Vagina (tissue), 2 donors: ENCODE measurements at regions not wholly inside any gene's neighbourhood (a gene's known extent, or its start where the extent isn't known, plus 50 kb on each side); places are given as distances from the start of the nearest gene placed in this dataset.

Experiments used
- CTCF ChIP-seq, 3 experiments: fragments of 450-650 bp in 2 of 3; fragments of 200-600 bp in 1 of 3; sonication (generic) in 1 of 3; IDR thresholded peaks; one replicate each; pipeline ENCODE4 v1.5.1; 2017 to 2019; ENCODE audit warnings: antibody characterized with exemption in 3 of 3, mild to moderate bottlenecking in 2 of 3, moderate library complexity in 2 of 3
- POLR2AphosphoS5 ChIP-seq, 2 donors: sonication (generic); formaldehyde crosslinking; IDR thresholded peaks; one replicate each; pipeline ENCODE4 v1.9.0; 2017; ENCODE audit warnings: antibody characterized with exemption in 2 of 2, mild to moderate bottlenecking in 2 of 2, low read depth in 1 of 2; ENCODE audit not compliant: insufficient read depth in 1 of 2

GRCh38 chr6:147733686-147734085 is 225.2 kb downstream of the SAMD5 start:
- TF ChIP-seq CTCF (IDR thresholded peaks at IDR 0.05) (no peak), POLR2AphosphoS5 (IDR thresholded peaks at IDR 0.05; ENCODE audit: insufficient read depth in 1 of 2, low read depth in 1 of 2) (no peak)
